Gastroesophageal sphincter (tissue), 3 donors: ENCODE measurements at regions not wholly inside any gene's neighbourhood (a gene's known extent, or its start where the extent isn't known, plus 50 kb on each side); places are given as distances from the start of the nearest gene placed in this dataset.

Experiments
- EP300 ChIP-seq: sonication (generic); formaldehyde crosslinking; IDR thresholded peaks from one replicate; pipeline ENCODE4 v1.6.1; 2017; ENCODE audit warnings: antibody characterized with exemption, mild to moderate bottlenecking
- POLR2A ChIP-seq, 2 donors: fragments of 450-650 bp; IDR thresholded peaks; one replicate each; pipeline ENCODE4 v1.6.1; 2017; ENCODE audit warnings: antibody characterized with exemption in 2 of 2, mild to moderate bottlenecking in 2 of 2, moderate library complexity in 1 of 2
- POLR2AphosphoS5 ChIP-seq: sonication (generic); formaldehyde crosslinking; IDR thresholded peaks from one replicate; pipeline ENCODE4 v1.6.1; 2017; ENCODE audit warnings: antibody characterized with exemption
- TF ChIP-seq, protein P1 (sequence below), 4 experiments: fragments of 200-600 bp in 2 of 4; fragments of 450-650 bp in 2 of 4; sonication (generic) in 1 of 4; IDR thresholded peaks; one replicate each; pipeline ENCODE4 v1.5.1; 2017 to 2019; ENCODE audit warnings: antibody characterized with exemption in 4 of 4, mild to moderate bottlenecking in 2 of 4, moderate library complexity in 2 of 4

DNA sequence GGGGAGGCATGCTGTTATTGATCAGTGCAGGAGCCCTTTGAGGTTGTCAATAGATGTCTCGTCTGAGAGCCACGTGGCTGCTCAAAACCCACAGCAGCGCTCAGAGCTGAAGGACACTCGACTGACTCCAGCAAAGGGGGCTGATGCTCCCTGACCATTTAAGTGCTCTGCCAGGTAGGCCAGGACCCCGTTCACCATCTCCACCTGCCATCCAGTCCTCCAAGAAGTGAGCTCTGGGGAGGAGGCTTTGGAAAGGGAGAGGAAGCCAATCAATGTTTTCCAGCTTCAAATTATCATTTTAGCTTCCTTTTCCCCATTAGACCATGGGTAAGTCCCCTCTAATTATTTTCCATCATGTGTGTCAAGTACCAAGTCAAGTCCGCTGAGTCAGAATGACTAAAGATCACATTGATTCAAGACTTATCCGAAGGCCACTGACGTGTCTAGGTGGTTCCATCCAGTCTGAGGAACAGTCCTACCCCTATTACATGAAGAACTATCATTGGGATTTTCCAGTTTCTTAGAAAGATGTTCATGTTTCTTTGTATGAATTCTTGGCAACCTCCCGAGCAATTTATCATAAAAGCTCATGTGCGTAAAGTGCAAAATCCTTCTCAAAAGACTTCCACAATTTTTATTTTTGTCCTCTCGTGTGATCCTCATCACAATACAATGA is 302.6 kb upstream of the LYZL1 start:
- TF ChIP-seq, protein P1, sequence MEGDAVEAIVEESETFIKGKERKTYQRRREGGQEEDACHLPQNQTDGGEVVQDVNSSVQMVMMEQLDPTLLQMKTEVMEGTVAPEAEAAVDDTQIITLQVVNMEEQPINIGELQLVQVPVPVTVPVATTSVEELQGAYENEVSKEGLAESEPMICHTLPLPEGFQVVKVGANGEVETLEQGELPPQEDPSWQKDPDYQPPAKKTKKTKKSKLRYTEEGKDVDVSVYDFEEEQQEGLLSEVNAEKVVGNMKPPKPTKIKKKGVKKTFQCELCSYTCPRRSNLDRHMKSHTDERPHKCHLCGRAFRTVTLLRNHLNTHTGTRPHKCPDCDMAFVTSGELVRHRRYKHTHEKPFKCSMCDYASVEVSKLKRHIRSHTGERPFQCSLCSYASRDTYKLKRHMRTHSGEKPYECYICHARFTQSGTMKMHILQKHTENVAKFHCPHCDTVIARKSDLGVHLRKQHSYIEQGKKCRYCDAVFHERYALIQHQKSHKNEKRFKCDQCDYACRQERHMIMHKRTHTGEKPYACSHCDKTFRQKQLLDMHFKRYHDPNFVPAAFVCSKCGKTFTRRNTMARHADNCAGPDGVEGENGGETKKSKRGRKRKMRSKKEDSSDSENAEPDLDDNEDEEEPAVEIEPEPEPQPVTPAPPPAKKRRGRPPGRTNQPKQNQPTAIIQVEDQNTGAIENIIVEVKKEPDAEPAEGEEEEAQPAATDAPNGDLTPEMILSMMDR (IDR thresholded peaks at IDR 0.05) = no peak
- TF ChIP-seq POLR2A (IDR thresholded peaks at IDR 0.05) (no peak), POLR2AphosphoS5 (no peak), EP300 (no peak)
